GM12878 (cell line): ENCODE measurements at regions not wholly inside any gene's neighbourhood (a gene's known extent, or its start where the extent isn't known, plus 50 kb on each side); places are given as distances from the start of the nearest gene placed in this dataset.

Experiments used
- ATAC-seq: fragments of 200-7000 bp; cut with Tn5 transposase; 3 replicates; pipeline ENCODE4 v1.9.1; 2020; ENCODE audit warnings: mild to moderate bottlenecking, moderate library complexity
- BruUV-seq: library from RNA; stranded (reverse); fragments of 400-500 nt; replicated peaks from 2 replicates; lab custom pipeline; 2021; lab: Mats Ljungman, UMichigan
- CTCF ChIA-PET: fragments of 300-600 bp; sonication (Branson Sonifier 250); formaldehyde crosslinking; extraction: SDS; loops from one replicate; lab custom pipeline; 2021; ENCODE audit warnings: inconsistent platforms; lab: Yijun Ruan, JAX
- POLR2A ChIA-PET: fragments of 350-600 bp; formaldehyde crosslinking; extraction: SDS; loops from one replicate; lab custom pipeline; 2021; ENCODE audit warnings: inconsistent platforms; lab: Charles Lee
- RAD21 ChIA-PET: fragments of 300-600 bp; sonication (Branson Sonifier 250); formaldehyde crosslinking; loops from one replicate; lab custom pipeline; 2023; ENCODE audit warnings: antibody characterized with exemption; ENCODE audit not compliant: unreplicated experiment; lab: Charles Lee
- SMC1A ChIA-PET: fragments of 300-600 bp; sonication (Branson Sonifier 250); formaldehyde crosslinking; loops from one replicate; lab custom pipeline; 2023; ENCODE audit not compliant: unreplicated experiment, uncharacterized antibody; lab: Charles Lee
- DNase-seq: peaks from one replicate; pipeline ENCODE4 v3.0.0-alpha.2; 2011; ENCODE audit warnings: low read depth, low spot score
- FAIRE-seq: peaks from 3 replicates; lab custom pipeline; 2011; peaks lifted over from hg19 to GRCh38; lab: Jason Lieb, UNC
- H2AFZ ChIP-seq: 2 replicates; pipeline ENCODE4 v1.6.0; 2011; ENCODE audit warnings: low read depth, low read length, control low read depth; ENCODE audit not compliant: control insufficient read depth
- H3K27ac ChIP-seq: 2 replicates; pipeline ENCODE4 v1.5.1; 2011; ENCODE audit warnings: control low read depth; ENCODE audit not compliant: control insufficient read depth, insufficient read depth
- H3K27me3 ChIP-seq, 2 experiments: replicated peaks in 1 of 2; 2 replicates each; pipeline versions ENCODE4 v1.6.0 to v1.6.1; 2011; ENCODE audit warnings: low read length in 1 of 2; ENCODE audit not compliant: control insufficient read depth in 2 of 2, insufficient read depth in 2 of 2
- H3K36me3 ChIP-seq, 2 experiments: 2 replicates each; pipeline ENCODE4 v1.5.1; 2011; ENCODE audit warnings: low read length in 1 of 2; ENCODE audit not compliant: control insufficient read depth in 2 of 2, insufficient read depth in 2 of 2
- H3K4me1 ChIP-seq: 2 replicates; pipeline ENCODE4 v1.6.1; 2011; ENCODE audit warnings: mild to moderate bottlenecking, low read length, moderate library complexity, mixed read lengths; ENCODE audit not compliant: control insufficient read depth, insufficient read depth
- H3K4me2 ChIP-seq: 2 replicates; pipeline ENCODE4 v1.6.0; 2011; ENCODE audit warnings: control low read depth; ENCODE audit not compliant: control insufficient read depth, insufficient read depth
- H3K4me3 ChIP-seq: fragments of 200-600 bp; sonication (generic); 2 replicates; pipeline ENCODE4 v1.5.1; 2016
- H3K79me2 ChIP-seq: 2 replicates; pipeline ENCODE4 v1.6.0; 2011; ENCODE audit warnings: low read length; ENCODE audit not compliant: control insufficient read depth, insufficient read depth
- H3K9ac ChIP-seq: 2 replicates; pipeline ENCODE4 v1.8.0; 2011; ENCODE audit warnings: low read length, control low read depth, mixed read lengths; ENCODE audit not compliant: control insufficient read depth, insufficient read depth
- H3K9me3 ChIP-seq: replicated peaks from 3 replicates; pipeline ENCODE4 v1.5.1; 2011; ENCODE audit warnings: mild to moderate bottlenecking, low read length; ENCODE audit not compliant: control insufficient read depth, insufficient read depth
- H4K20me1 ChIP-seq: 2 replicates; pipeline ENCODE4 v1.6.0; 2011; ENCODE audit not compliant: control insufficient read depth, insufficient read depth
- ATF7 ChIP-seq: fragments of 450-650 bp; IDR thresholded peaks from 2 replicates; pipeline ENCODE4 v1.6.1; 2016; ENCODE audit warnings: low read depth, mild to moderate bottlenecking
- BCL11A ChIP-seq: IDR thresholded peaks from 2 replicates; pipeline ENCODE4 v1.6.1; 2011; ENCODE audit warnings: low read depth, low read length
- CHD1 ChIP-seq: IDR thresholded peaks from 2 replicates; pipeline ENCODE4 v1.6.1; 2012; ENCODE audit warnings: low read depth, low read length, improper control_type of control experiment
- CREB1 ChIP-seq: IDR thresholded peaks from 2 replicates; pipeline ENCODE4 v1.6.1; 2012; ENCODE audit warnings: low read depth, mild to moderate bottlenecking, inconsistent platforms
- ESRRA ChIP-seq: IDR thresholded peaks from 2 replicates; pipeline ENCODE4 v1.6.1; 2012; ENCODE audit warnings: mild to moderate bottlenecking, low read length, improper control_type of control experiment
- IKZF1 ChIP-seq: fragments of 450-650 bp; conservative IDR thresholded peaks from 2 replicates; pipeline ENCODE4 v1.6.1; 2017; ENCODE audit warnings: antibody characterized with exemption, mild to moderate bottlenecking
- MTA2 ChIP-seq: fragments of 450-650 bp; IDR thresholded peaks from 2 replicates; pipeline ENCODE4 v1.6.1; 2016; ENCODE audit warnings: low read depth, mild to moderate bottlenecking, moderate library complexity
- NBN ChIP-seq: fragments of 450-650 bp; IDR thresholded peaks from 2 replicates; pipeline ENCODE4 v1.6.1; 2016
- NFYA ChIP-seq: IDR thresholded peaks from 2 replicates; pipeline ENCODE4 v1.6.1; 2011; ENCODE audit warnings: low read depth, mild to moderate bottlenecking, low read length, improper control_type of control experiment, borderline replicate concordance
- POU2F2 ChIP-seq: IDR thresholded peaks from 3 replicates; pipeline ENCODE4 v1.6.1; 2011; ENCODE audit warnings: low read depth, mild to moderate bottlenecking, low read length, borderline replicate concordance
- RB1 ChIP-seq: fragments of 450-650 bp; formaldehyde crosslinking; IDR thresholded peaks from 2 replicates; pipeline ENCODE4 v1.6.1; 2017; ENCODE audit warnings: mild to moderate bottlenecking, borderline replicate concordance
- SMAD5 ChIP-seq: IDR thresholded peaks from 2 replicates; pipeline ENCODE4 v1.6.1; 2016; ENCODE audit warnings: antibody characterized with exemption, low read depth
- WRNIP1 ChIP-seq: IDR thresholded peaks from 2 replicates; pipeline ENCODE4 v1.6.1; 2011; ENCODE audit warnings: low read depth, low read length, improper control_type of control experiment, borderline replicate concordance
- YY1 ChIP-seq: IDR thresholded peaks from 2 replicates; pipeline ENCODE4 v1.6.1; 2011; ENCODE audit warnings: low read depth, mild to moderate bottlenecking, low read length
- in situ Hi-C: fragments of 300-500 bp; cut with MboI; formaldehyde crosslinking; loops from 9 replicates; pipeline ENCODE4 v1.14.3; 2018; ENCODE audit warnings: mixed read lengths
- intact Hi-C: fragments of 100-400 bp; cut with micrococcal nuclease; formaldehyde crosslinking; loops from one replicate; pipeline ENCODE4 v1.14.2; 2022; ENCODE audit not compliant: unreplicated experiment
- TF ChIP-seq, protein P1 (sequence below): IDR thresholded peaks from 2 replicates; pipeline ENCODE4 v1.6.1; 2011; ENCODE audit warnings: borderline replicate concordance, low read depth, mild to moderate bottlenecking, moderate library complexity, low read length; ENCODE audit not compliant: insufficient read depth, poor library complexity, severe bottlenecking
- TF ChIP-seq, protein P2 (sequence below): IDR thresholded peaks from 2 replicates; pipeline ENCODE4 v1.6.1; 2012; ENCODE audit warnings: mild to moderate bottlenecking, low read depth, low read length
- TF ChIP-seq, protein P3 (sequence below): fragments of 450-650 bp; formaldehyde crosslinking; IDR thresholded peaks from 2 replicates; pipeline ENCODE4 v1.4.0; 2022; ENCODE audit warnings: mild to moderate bottlenecking, moderate library complexity

DNA sequence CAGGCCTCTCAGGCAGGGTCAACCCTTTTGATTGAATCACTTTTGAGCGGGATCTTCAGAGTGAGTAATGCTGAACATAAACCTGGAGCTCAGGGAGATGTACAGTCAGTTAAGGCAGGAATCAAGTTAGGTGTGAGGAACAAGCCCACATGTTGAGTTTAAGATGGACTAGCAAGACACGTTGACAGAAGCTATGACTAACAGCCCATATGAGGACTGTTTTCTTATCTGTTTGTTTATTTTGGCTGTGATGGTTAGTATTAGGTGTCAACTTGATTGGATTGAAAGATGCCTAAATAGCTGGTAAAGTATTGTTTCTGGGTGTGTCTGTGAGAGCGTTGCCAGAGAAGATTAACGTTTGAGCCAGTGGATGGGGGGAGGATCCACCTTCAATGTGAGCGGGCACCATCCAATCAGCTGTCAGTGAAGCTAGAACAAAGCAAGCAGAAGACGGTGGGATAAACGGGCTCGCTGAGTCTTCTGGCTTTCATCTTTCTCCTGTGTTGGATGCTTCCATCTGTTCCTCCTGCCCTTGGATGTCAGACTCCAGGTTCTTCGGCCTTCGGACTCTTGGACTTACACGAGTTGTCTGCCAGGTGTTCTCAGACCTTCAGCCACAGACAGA, 232.3 kb upstream of the STAC start (continued):
- TF ChIP-seq, protein P1, sequence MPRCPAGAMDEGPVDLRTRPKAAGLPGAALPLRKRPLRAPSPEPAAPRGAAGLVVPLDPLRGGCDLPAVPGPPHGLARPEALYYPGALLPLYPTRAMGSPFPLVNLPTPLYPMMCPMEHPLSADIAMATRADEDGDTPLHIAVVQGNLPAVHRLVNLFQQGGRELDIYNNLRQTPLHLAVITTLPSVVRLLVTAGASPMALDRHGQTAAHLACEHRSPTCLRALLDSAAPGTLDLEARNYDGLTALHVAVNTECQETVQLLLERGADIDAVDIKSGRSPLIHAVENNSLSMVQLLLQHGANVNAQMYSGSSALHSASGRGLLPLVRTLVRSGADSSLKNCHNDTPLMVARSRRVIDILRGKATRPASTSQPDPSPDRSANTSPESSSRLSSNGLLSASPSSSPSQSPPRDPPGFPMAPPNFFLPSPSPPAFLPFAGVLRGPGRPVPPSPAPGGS = no peak
- TF ChIP-seq NFYA (no peak), CREB1 (no peak), RB1 (no peak), IKZF1 (no peak), MTA2 (no peak), WRNIP1 (no peak)

DNA sequence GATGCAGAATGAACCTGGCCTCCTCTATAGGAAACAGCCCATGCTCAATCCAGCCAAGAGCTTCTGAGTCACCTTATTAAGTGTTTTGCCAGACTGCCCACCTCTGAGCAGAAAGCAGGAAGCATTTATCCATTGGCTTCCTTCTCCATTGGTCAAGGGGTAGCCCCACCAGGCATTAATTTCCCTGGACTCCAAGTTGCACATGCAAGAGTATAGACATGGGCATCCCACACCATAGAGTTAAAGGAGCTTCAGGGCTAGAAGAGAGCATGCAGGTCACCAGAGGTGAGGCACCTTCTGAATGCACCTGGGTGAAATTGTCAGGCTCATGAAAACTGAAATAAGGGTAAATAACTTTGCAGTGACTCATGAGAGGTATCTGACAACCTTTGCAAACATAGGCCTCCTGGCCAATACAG, 230.8 kb upstream of the STAC start:
- POLR2A ChIA-PET = no interaction called here
- H3K4me1 ChIP-seq = no peaks in the 10 kb centered on the region
- H4K20me1 ChIP-seq = no peaks in the 10 kb centered on the region
- H3K9me3 ChIP-seq = no peaks in the 10 kb centered on the region
- no peak for ATAC-seq
- SMC1A ChIA-PET = no interaction called here
- H3K79me2 ChIP-seq = no peaks in the 10 kb centered on the region
- no TSS peak for BruUV-seq
- no peak overlapping the region for H3K4me2 ChIP-seq
- RAD21 ChIA-PET = no interaction called here
- intact Hi-C loops = no loop called here
- in situ Hi-C loops = no loop called here
- DNase-seq = no peak
- H3K27me3 ChIP-seq = no peaks in the 10 kb centered on the region; a peak in 1 of 4 replicates
- no peak for TF ChIP-seq NBN
- TF ChIP-seq, protein P2, sequence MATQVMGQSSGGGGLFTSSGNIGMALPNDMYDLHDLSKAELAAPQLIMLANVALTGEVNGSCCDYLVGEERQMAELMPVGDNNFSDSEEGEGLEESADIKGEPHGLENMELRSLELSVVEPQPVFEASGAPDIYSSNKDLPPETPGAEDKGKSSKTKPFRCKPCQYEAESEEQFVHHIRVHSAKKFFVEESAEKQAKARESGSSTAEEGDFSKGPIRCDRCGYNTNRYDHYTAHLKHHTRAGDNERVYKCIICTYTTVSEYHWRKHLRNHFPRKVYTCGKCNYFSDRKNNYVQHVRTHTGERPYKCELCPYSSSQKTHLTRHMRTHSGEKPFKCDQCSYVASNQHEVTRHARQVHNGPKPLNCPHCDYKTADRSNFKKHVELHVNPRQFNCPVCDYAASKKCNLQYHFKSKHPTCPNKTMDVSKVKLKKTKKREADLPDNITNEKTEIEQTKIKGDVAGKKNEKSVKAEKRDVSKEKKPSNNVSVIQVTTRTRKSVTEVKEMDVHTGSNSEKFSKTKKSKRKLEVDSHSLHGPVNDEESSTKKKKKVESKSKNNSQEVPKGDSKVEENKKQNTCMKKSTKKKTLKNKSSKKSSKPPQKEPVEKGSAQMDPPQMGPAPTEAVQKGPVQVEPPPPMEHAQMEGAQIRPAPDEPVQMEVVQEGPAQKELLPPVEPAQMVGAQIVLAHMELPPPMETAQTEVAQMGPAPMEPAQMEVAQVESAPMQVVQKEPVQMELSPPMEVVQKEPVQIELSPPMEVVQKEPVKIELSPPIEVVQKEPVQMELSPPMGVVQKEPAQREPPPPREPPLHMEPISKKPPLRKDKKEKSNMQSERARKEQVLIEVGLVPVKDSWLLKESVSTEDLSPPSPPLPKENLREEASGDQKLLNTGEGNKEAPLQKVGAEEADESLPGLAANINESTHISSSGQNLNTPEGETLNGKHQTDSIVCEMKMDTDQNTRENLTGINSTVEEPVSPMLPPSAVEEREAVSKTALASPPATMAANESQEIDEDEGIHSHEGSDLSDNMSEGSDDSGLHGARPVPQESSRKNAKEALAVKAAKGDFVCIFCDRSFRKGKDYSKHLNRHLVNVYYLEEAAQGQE = no peak
- TF ChIP-seq BCL11A = no peak
- TF ChIP-seq, protein P3, sequence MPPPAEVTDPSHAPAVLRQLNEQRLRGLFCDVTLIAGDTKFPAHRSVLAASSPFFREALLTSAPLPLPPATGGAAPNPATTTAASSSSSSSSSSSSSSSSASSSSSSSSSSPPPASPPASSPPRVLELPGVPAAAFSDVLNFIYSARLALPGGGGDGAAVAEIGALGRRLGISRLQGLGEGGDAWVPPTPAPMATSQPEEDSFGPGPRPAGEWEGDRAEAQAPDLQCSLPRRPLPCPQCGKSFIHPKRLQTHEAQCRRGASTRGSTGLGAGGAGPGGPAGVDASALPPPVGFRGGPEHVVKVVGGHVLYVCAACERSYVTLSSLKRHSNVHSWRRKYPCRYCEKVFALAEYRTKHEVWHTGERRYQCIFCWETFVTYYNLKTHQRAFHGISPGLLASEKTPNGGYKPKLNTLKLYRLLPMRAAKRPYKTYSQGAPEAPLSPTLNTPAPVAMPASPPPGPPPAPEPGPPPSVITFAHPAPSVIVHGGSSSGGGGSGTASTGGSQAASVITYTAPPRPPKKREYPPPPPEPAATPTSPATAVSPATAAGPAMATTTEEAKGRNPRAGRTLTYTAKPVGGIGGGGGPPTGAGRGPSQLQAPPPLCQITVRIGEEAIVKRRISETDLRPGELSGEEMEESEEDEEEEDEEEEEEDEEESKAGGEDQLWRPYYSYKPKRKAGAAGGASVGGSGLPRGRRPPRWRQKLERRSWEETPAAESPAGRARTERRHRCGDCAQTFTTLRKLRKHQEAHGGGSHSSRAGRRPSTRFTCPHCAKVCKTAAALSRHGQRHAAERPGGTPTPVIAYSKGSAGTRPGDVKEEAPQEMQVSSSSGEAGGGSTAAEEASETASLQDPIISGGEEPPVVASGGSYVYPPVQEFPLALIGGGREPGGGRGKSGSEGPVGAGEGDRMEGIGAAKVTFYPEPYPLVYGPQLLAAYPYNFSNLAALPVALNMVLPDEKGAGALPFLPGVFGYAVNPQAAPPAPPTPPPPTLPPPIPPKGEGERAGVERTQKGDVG = no peak
- no peak for TF ChIP-seq YY1
- TF ChIP-seq SMAD5 = no peak
- TF ChIP-seq NFYA = no peak
- no peak for TF ChIP-seq CHD1
- TF ChIP-seq ESRRA = no peak
- no peak for TF ChIP-seq ATF7
- TF ChIP-seq POU2F2 = no peak
- TF ChIP-seq, all 136 proteins: peak for 0
- Histone ChIP-seq H2AFZ (no peak overlapping the region), H3K36me3 (no peaks in the 10 kb centered on the region), H3K4me3 (no peak overlapping the region), H3K9ac (no peak overlapping the region), H3K27ac (no peak overlapping the region)
- CTCF ChIA-PET = no interaction called here
- FAIRE-seq = no peak
